PC-9 (cell line): ENCODE measurements at regions not wholly inside any gene's neighbourhood (a gene's known extent, or its start where the extent isn't known, plus 50 kb on each side); places are given as distances from the start of the nearest gene placed in this dataset.

Experiments
- CTCF ChIP-seq: fragments of 200-600 bp; sonication (generic); conservative IDR thresholded peaks from 2 replicates; pipeline ENCODE4 v1.6.1; 2017; ENCODE audit warnings: mixed run types, antibody characterized with exemption, mild to moderate bottlenecking, moderate library complexity
- EZH2 ChIP-seq: fragments of 200-600 bp; sonication (generic); IDR thresholded peaks from 2 replicates; pipeline ENCODE4 v1.8.0; 2017; ENCODE audit warnings: antibody characterized with exemption, low read depth

- TF ChIP-seq CTCF (no peak), EZH2 (no peak)
Observed at GRCh38 chr3:43236008-43236407, 50.3 kb upstream of the SNRK start.
